Fibroblast of villous mesenchyme (primary cell): ENCODE measurements at regions not wholly inside any gene's neighbourhood (a gene's known extent, or its start where the extent isn't known, plus 50 kb on each side); places are given as distances from the start of the nearest gene placed in this dataset.
A peak's percentile ranks its signal among the peaks of the same experiment; 100 is the strongest.
"Not testable (repeated sequence)": the region's sequence is repeated elsewhere in the genome, so short reads cannot be mapped to it uniquely, and the experiment has no call there.

ENCODE experiments used
- DNase-seq: peaks from one replicate; pipeline ENCODE4 v3.0.0-alpha.2; 2010; ENCODE audit warnings: low read depth
- H3K4me3 ChIP-seq: 2 replicates; pipeline ENCODE4 v1.5.1; 2011; ENCODE audit warnings: low read depth, mild to moderate bottlenecking, low read length
- TF ChIP-seq, protein P1 (sequence below): IDR thresholded peaks from 2 replicates; pipeline ENCODE4 v1.5.1; 2012; ENCODE audit warnings: low read depth, mild to moderate bottlenecking, low read length; ENCODE audit not compliant: insufficient read depth

DNA sequence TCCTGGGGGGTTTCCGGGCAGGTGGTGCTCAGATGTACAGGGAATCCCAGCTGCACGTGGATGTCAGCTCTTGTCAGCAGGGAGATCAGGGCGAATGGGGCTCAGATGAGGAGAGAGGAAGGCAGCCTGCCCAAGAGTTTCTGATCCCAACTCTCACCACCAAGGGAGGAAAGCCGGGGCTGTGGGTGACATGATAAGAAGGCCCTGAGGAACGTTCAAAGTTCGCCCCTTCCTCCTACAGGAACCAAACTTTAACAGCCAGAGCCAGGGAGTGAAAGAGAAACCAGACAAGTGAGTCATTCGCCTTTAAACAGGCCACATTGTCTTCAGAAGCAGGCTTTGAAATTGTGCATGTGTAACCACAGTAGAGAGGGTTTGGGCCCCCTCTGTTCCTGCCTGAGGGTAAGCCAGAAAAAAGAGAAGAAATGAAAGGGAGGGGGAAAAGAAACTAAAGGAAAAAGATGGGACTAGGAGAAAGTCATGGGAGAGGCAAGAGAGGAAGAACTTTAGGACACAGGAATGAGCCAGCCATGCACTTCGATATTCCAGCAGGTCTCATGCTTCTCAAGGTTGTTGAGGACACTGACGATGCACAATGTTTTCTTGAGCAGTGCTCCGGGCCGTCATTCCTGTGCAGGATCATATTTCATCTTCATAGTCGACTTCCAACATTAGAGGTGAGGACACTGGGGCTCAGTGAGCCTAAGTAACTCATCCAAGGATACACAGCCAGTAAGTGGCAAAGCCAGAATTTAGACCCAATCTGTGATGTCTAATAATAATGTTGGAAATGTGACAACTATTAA lies 691.4 kb upstream of the TBX3 start:
- H3K4me3 ChIP-seq: no peak overlapping the region
- TF ChIP-seq, protein P1, sequence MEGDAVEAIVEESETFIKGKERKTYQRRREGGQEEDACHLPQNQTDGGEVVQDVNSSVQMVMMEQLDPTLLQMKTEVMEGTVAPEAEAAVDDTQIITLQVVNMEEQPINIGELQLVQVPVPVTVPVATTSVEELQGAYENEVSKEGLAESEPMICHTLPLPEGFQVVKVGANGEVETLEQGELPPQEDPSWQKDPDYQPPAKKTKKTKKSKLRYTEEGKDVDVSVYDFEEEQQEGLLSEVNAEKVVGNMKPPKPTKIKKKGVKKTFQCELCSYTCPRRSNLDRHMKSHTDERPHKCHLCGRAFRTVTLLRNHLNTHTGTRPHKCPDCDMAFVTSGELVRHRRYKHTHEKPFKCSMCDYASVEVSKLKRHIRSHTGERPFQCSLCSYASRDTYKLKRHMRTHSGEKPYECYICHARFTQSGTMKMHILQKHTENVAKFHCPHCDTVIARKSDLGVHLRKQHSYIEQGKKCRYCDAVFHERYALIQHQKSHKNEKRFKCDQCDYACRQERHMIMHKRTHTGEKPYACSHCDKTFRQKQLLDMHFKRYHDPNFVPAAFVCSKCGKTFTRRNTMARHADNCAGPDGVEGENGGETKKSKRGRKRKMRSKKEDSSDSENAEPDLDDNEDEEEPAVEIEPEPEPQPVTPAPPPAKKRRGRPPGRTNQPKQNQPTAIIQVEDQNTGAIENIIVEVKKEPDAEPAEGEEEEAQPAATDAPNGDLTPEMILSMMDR: no peak
- DNase-seq: peak; percentile 83

DNA sequence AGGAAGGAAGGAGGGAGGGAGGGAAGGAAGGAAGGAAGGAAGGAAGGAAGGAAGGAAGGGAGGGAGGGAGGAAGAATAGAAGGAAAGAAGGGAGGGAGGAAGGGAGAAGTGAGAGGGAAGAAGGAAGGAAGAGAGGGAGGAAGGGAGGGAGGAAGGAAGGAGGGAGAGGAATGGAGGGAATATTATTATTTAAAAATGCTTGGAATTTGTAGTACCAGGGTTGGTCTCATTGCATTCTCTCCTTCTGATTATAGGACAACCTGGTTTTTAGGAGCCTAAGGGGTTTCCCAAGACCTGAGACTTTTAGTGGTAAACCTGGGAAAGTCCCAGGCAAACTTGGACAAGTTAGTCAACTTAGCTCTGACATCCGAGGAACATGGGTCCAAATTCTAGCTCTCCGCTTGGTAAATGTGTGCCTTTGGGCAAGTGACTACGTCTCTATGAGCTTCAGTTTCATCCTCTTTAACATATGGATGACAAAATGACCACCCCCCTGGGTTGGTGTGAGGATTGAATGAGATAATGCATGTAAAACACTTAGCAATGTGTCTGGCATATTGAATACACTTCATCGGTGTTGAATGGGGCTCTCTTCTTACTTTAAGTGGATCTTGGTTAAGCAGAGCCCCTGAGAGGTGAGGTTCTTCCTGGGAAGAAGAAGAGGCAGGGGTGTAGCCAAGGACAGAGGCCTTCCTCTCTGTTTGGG lies 690.7 kb upstream of the TBX3 start:
- no peak overlapping the region for H3K4me3 ChIP-seq
- no peak for DNase-seq
- TF ChIP-seq, protein P1: no peak

DNA sequence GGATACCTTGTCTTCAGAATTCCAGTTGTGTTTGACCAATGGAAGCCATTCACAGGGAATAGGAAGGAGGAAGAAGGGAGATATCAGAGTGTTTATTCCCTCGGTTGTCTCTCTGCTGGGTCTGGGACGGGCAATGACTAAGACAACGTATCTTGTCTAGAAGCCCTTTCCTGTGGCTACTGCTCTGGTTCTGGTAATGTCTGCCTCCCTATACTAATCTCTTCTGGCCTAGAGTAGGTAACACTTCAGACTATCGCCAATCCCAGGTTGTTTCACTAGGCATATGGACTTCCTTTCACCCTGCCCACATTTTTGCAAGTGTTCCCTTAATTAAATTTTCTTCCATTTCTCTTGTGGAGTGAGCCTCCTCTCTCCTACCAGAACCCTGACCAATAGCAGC lies 687.7 kb upstream of the TBX3 start:
- TF ChIP-seq, protein P1: no peak
- no peak for DNase-seq
- no peak overlapping the region for H3K4me3 ChIP-seq

DNA sequence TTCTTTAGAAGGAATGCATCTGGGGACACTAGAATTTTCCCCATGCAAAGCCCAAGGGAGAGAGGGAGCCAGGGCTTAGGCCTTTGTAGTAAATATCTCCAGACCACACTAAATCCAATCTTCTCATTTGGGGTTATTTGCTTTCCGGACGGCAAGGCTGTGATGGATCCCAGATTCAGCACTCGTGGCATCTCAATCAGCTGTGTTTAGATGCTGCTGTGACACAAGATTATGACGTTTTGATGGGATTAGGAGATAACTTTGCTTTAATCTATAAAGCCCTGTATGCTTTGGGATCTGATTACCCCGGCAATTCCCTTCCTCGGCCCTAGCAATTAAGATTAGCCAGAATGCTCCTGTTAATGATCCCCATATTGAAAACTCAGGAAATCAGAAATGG lies 686.7 kb upstream of the TBX3 start:
- no peak overlapping the region for H3K4me3 ChIP-seq
- peak; percentile 22 for DNase-seq
- TF ChIP-seq, protein P1: no peak

DNA sequence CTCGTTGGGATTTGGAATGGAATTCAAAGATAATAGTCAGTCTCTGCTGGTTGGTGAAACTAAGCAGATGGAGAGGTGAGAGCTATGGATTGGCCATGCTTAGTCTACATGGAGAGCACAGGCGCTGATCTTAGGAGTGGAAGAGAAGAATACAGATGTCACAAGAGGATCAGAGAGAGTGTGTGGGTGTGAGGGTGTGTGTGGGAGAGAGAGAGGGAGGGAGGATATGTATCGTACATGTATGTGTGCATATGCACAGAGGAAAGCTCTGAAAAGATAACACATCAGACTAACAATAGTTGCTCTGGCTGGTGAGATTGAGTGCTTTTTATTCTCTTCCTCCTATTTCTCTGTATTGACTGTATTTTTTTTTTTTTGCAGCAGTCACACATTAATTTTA lies 686.2 kb upstream of the TBX3 start:
- TF ChIP-seq, protein P1: no peak
- no peak for DNase-seq
- no peak overlapping the region for H3K4me3 ChIP-seq

DNA sequence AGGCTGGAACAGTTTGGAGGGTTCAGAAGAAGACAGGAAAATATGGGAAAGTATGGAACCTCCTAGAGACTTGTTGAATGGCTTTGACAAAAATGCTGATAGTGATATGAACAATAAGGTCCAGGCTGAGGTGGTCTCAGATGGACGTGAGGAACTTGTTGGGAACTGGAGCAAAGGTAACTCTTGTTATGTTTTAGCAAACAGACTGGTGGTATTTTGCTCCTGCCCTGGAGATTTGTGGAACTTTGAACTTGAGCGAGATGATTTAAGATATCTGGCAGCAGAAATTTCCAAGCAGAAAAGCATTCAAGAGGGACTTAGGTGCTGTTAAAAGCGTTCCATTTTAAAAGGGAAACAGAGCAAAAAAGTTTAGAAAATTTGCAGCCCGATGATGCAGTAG lies 682.3 kb upstream of the TBX3 start:
- DNase-seq, H3K4me3 ChIP-seq: not testable (repeated sequence)

DNA sequence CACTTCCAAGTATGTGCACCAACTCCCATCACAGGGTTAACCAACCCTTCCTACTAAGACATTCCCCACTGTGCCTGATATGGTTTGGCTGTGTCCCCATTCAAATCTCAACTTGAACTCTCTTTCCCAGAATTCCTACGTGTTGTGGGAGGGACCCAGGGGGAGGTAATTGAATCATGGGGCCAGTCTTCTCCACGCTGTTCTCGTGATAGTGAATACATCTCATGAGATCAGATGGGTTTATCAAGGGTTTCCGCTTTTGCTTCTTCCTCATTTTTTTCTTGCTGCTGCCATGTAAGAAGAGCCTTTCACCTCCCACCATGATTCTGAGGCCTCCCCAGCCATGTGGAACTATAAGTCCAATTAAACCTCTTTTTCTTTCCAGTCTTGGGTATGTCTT lies 681.8 kb upstream of the TBX3 start:
- DNase-seq, H3K4me3 ChIP-seq: not testable (repeated sequence)

DNA sequence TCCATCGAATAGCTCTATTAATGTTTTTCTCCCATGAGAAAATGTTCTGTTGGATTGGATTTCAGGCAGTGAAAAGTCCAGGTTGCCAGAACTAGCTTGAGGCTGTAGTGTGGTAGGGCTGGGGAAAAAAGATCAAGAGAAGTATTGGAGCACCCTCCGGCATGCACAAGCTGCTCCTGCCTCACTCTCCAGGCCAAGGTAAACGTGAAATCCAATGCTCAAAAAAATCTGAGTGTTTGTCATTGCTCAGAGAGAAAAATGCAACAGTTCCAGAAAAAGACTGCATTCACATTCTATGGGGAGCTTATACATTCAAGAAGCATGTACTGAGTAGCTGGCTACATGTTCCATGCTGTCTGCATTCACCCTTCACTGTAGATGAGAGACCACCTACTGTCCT lies 680.9 kb upstream of the TBX3 start:
- H3K4me3 ChIP-seq: no peak overlapping the region
- no peak for DNase-seq
- TF ChIP-seq, protein P1: no peak
